ENCODE measurements at regions not wholly inside any gene's neighbourhood (a gene's known extent, or its start where the extent isn't known, plus 50 kb on each side); places are given as distances from the start of the nearest gene placed in this dataset.

DNA sequence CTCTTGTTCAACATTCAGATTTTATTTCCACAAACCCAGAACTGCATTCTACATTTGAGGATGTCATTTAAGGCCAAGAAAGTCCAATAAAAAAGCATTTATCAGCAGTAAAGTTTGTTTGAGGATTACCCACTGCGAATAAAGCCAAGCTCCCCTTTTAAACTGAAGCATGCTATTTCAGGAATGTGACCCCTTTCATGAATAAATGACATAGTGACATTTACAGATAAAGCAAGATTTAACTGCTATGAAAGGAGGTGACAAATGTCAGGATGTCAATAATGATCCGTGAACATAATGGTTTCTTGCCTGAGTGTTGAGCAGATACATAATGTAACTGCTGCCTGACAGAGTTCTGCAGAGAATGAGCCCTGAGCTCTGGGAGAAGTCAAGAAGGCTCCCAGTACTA, 146.3 kb downstream of the TDRD15 start:
- TF ChIP-seq, protein P1, sequence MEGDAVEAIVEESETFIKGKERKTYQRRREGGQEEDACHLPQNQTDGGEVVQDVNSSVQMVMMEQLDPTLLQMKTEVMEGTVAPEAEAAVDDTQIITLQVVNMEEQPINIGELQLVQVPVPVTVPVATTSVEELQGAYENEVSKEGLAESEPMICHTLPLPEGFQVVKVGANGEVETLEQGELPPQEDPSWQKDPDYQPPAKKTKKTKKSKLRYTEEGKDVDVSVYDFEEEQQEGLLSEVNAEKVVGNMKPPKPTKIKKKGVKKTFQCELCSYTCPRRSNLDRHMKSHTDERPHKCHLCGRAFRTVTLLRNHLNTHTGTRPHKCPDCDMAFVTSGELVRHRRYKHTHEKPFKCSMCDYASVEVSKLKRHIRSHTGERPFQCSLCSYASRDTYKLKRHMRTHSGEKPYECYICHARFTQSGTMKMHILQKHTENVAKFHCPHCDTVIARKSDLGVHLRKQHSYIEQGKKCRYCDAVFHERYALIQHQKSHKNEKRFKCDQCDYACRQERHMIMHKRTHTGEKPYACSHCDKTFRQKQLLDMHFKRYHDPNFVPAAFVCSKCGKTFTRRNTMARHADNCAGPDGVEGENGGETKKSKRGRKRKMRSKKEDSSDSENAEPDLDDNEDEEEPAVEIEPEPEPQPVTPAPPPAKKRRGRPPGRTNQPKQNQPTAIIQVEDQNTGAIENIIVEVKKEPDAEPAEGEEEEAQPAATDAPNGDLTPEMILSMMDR (IDR thresholded peaks at IDR 0.05; ENCODE audit: insufficient read depth, low read length, poor library complexity, severe bottlenecking), result no peak
- TF ChIP-seq EZH2phosphoT487 (conservative IDR thresholded peaks at IDR 0.05; ENCODE audit: low read length), result no peak
